ENCODE measurements at regions not wholly inside any gene's neighbourhood (a gene's known extent, or its start where the extent isn't known, plus 50 kb on each side); places are given as distances from the start of the nearest gene placed in this dataset.
A peak's percentile ranks its signal among the peaks of the same experiment; 100 is the strongest.

DNA sequence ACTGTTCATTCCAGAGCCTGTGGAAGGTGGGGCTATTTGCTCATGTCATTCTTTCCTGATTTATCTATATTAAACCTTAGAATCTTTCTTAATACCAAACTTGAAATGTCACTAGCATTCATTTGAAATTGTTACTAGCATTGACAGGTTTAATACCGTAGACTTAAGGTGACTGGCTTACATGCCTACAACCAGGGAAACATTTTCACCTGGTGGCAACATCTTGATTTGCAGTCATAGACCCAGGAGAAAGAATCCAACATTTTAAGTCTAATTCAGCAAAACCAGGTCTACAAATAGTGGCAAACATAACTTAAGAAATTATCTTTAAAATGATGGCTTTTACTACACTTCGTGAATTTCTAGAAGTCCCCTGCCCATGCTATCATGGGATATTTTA is 353.7 kb downstream of the HTR7 start:
- no peak for DNase-seq

DNA sequence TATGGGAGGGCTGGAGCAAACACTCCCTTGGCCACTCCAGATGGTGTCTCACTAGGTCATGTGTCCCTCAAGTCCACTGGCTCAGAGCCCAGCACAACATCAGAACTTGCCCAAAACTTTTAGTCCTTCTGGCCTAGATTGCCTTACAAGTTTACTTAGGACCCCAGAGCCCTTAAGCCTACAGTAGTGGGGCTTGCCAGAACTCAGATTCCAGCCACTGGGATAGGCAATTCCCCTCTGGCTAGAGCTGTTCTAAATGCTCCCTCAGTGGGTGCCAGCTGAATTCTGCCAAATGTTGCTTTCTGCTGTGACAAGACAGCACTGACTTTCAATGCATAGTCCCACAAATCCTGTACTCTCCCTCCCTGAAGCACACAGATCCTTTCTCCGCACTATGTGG is 331.1 kb downstream of the HTR7 start:
- no peak for DNase-seq

DNA sequence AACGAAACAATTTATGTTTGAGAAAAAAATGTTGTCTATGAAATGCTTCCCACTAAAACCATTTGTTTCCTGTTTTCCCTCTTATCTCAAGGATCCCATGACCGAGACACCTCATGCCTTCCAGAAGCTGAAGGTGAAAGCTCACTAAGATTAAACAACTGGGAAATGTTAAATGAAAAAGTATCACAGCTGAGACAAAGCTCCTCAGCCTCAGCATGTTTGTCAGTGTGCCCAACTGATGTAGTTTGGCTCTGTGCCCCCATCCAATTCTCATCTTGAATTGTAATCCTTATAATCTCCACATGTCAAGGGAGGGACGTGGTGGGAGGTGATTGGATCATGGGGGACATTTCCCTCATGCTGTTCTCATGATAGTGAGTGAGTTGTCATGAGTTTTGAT is 327.3 kb downstream of the HTR7 start:
- DNase-seq = no peak

DNA sequence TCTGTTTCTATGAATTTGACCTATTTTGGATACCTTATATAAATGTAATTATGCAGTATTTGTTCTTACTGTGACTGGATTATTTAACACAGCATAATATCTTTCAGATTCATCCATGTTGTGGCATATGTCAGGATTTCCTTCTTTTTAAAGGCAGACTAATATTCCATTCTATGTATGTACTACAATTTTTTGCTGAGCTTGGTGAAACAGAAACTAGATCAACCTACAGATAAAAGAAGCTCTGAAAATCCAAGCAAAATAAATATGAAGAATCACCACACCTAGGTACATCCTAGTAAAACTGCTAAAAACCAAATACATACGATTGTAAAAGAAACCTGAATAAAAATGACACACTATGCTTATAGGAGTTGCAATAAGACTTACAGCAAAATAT is 300.5 kb downstream of the HTR7 start:
- no peak for DNase-seq

DNA sequence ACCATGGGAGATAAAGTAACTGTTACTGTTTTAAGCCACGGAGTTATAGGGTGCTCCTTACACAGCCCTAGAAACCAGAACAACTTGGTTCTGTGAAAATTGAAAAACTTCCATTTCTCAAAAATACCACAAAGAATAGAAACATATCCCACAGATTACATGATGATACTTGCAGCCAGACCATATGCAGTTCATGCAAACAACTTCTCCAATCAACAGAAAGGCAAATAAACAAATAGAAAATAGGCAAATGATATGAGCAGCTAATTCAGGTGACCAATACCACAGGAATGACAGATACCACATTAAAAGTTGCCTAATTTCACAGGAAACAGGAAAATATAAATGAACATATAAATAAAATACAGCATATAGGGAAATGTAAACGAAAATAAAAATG is 297.5 kb downstream of the HTR7 start:
- DNase-seq = no peak

DNA sequence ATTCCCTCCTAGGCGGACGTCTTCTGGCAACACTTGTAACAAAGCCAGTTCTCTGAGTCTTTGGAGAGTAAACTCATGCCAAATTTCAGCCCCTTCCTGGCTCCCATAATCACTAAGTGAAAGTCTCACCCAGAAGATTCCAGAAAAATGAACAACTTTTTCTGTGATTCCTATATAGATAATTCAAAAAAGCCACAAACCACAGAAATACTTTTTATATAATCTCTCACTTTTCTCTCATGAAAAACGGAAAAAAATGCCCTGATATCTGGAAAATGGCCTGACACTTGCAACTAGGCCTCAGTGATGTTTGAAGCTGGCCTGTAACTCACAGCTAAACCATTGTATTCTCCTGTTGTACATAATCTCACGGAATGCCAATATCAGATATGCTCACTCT is 296.2 kb downstream of the HTR7 start:
- no peak for DNase-seq

DNA sequence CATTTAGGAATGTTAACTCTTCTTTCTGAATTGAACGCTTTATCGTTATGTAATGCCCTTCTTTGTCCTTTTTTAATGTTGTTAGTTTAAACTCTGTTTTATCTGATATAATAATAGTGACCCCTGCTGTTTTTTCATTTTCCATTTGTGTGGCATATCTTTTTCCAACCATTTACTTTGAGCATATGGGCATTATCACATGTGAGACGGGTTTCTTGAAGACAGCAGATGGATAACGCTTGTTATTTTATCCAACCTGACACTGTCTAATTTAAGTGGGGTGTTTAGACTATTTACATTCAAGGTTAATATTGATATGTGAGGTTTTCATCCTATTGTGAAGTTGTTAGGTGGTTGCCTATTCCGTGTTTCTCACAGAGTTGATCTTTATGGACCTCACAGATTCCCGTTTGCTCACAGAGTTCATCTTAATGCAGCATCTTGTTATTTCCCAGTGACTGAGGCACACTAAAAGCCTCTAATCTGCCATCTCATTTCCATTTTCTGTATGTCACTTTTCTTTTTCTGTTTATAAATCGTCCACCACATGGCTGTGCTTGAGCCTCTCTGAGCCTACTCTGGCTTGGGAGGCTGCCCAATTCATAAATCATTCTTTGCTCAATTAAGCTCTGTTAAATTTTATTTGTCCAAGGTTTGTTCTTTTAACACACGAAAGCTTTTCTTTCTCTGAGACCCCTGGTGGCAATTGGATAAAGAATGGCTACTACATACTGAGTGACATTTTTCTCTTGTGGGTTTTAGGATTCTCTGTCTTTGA is 286.2 kb downstream of the HTR7 start:
- DNase-seq = peak; percentile 4

DNA sequence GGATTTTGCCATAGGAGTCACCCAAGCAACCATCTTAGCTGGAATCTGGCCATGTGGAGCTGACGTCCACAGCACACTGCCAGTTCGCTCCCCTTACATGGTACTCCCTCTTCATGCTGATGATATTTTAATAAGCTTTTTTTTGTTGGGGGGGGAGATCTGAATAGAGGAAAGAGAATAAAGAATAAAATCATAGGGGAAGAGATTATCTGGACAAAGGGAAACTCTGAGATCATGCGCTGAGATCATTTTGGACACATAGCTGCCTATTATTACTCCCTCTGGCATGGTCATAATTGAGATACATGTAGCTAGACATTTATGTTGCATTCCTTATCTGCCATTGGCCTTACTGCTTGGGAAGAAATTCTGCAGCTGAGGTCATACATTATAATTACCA is 282.7 kb downstream of the HTR7 start:
- DNase-seq = no peak

DNA sequence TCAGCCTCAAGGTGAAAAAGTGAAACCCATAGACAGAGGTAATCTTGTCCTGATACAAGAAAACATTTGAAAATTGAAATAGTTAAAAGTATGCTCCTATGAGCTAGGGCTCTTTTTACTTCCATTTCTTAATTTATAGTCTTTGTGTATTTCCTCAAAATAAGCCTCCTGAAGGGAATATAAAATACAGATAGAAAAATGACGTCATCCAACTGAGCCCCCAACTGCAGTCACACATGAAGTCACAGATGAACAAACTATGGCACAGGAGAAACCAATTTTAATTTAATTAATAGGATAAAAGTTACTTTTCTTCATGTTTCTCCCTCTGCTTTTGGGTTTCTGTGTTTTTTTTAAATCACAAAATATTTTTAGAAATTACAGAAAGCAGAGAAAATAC is 280.3 kb downstream of the HTR7 start:
- no peak for DNase-seq

DNA sequence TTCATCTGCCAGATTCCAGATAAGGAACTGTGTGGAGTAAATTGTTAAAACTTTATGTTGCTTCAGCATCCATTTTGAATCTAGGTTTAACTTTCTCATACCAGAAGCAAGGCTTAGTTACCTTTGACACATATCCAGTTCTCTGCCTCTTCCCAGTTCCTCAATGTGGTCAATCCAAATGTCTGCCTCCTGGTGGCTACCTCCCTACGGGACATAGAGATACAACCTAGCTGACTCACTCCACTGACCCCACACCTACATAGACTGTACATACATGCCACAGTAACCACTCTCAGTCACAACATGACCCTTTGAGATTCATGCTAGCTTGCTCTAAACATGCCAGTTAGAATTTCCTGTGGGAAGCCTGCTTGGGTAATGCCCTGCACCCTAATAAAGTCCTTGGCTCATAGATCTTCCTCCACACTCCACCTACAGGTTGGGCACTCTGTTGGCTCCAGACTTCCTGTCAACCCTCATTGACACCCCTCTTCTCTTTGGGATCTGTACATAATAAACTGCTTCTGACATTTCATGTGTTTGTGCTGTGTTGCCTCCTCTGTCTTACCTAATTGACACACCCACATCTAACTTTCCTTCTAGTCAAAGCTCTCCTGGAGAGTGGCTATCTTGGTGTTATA is 278.1 kb downstream of the HTR7 start:
- no peak for DNase-seq

DNA sequence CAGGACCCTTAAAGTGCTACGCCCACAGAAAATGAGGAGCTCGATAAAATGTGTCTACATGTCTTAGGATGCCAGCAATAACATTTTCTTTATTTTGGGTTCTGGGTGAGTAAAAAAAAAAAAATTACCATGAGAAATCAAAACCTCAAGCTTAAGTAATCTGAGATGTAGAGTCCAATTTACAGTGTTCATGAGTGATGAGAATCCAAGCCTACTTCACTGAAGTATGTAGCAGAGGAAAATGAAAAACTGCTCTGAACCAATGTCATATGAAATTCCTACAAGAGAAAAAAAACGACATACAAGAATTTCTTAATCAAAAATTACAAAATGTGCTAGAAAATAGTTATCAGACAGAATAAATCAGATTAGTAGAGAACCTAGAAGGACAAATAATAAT is 274.4 kb downstream of the HTR7 start:
- DNase-seq = no peak

DNA sequence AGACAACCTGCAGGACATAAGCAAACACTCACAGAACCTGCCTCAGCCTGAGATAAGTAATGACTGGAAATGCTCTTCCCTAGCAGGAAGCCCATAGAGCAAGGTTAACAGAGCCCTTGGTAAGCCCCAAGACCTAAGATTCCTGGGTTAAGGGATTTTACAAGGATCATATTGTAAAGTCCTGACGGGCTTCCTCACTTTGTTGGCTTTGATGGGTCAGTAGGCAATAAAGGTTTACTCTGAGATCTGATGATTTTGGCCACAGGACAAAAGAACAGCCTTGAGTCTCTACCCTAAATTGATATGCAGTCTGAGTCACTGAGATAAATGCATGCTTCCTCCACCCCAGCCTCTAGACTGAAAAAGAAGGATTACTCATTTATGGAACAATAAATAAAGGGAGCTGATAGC is 270.8 kb downstream of the HTR7 start:
- no peak for DNase-seq

DNA sequence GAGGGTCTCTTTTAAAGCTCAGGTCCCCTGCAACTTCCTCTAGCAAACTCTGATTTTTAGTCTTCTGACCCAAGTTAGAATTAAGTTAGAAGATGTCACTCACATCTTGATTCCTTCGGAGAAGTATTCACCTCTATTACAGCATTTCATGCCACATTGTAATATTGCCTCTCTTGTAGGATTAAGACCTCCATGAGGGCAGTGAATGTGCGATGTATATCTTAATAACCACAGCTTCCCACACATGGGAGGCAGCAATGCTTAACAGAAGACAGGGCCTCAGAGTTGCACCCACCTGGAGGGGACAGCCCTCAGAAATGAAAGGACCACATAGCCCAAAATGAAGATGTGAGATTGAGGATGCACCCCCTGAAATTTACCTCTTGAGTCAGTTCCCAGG is 270.3 kb downstream of the HTR7 start:
- no peak for DNase-seq

DNA sequence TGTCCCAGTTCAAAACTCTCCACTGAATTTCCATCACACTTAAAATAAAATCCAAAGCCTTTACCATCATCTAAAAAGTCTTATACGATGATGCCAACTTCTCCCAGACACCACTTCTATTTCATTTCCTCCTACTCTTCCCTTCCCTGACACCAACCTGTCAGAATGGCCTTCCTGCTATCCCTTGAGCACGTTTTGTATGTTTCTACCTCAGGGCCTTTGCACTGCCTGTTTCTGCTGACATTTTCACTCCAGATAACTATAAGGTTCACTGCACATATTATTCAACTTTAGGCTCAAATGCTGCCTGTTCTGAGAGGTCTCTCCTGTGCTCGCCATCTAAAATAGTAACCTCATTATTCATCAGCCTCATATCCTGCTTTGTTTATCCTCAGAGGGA is 269.6 kb downstream of the HTR7 start:
- no peak for DNase-seq

DNA sequence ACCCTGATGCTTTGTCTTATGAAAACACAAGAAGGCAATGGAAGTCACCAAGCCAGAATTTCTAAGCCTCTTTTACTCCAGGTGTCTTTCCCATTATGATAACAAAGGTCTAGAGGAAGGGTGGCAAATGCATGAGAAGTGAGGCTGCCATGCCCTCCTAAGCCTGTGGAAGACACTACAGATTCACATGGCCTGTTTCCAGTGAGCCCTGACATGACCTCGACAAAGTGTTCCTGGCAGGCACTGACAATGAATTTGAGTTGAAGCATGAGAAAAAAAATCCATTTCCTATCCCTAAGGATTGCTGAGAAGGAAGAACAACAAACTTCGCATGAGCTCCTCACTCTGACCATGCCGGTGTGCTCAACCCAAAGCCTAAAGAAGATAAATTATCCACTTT is 268.0 kb downstream of the HTR7 start:
- no peak for DNase-seq

DNA sequence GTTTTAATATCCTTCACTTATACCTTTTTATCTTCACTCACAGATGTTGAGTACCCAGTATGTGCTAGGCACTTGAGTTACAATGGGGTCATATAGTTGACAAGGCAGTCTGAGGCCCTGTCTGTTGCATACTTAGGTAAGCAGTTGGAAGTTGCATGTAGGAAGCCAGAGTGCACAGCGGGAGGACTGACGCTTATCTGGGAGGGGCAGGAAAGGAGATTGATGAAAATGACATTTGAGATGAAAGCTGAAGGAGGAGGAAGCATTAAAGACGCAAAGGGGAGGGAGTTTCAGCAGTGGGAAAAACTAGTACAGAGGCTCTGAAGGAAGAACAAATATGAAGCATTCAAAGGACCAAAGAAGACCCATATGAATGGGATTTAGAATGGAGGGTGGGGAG is 266.2 kb downstream of the HTR7 start:
- no peak for DNase-seq

DNA sequence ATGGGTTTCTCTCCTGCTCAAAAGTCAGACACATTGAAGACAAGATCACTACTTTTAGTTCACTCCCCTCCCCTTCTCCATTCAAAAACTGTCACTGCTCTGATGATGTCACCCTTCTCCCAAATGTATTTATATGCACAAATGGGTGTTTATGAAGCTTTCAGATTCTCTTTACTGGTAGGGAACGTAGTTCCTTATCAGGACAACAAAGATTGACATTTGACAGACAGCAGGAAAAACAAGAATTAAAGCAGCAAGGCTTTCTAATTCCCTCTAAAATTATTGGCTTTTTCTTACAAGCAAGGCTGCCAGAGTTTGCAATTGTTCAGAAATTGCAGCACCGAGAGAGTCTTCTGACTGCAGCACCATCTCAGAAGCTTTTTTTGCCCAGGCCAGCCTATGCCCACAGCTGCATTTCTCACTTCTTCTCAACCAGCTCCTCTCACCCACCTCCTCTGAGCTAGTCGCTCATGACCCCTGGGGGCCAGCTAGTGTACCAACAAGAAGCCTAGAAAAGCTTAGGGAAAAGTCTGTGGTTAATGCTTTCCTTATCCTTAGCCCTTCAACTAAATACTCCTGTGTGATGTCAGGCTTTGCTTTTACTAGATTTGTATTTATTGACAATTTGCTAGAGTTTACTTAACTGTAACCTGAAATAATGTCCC is 265.1 kb downstream of the HTR7 start:
- DNase-seq = peak; percentile 48

DNA sequence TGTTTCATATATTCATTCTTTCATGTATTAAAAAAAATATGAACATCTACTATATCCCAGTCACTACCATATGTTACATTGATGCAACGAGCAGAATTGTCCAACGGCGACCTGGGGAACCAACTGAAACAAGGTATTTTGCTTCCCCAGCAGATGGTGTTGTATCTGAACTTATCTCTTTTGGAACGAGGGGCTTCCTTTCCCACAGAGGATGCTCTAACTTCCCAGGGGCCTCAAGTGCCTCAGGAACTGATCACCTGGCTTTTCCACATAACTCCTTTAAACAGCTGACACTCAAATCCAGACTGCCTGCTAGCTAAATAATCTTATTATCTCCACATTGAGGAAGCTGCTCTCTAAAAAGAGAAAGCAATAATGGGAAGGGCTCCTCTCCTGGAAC is 259.3 kb downstream of the HTR7 start:
- DNase-seq = no peak

DNA sequence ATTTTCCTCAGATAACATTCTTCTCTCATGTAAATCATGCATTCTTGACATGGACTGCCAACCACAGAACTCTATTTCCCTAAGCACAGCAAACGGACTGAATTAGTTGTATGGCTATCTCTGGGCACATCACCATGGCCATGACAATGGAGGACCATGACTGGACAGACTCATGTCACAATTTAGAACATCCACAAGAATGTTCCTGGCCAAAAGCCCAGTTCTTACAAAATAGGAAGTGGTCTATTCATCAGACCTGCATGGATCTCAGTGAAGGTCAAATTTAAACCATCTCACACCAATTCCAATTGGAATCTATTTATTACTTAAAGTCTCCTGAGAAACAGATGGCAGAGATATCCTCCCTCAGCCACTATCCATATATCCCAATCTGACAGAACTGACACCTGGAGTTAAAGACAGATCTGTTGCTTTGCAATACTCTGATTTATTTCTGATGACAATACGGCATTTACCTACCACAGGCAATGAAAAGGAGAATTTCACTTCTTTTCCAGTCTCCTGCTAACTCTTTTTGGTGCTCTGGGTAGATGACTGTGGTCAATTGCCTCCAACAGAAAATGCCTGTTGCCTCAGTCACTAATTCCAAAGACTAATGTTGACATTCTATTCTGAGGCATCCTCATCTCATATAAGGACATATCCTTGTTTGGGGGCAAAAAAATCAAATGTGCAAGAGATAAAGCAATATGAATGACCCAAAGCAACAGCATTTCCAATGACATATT is 254.8 kb downstream of the HTR7 start:
- no peak for DNase-seq

DNA sequence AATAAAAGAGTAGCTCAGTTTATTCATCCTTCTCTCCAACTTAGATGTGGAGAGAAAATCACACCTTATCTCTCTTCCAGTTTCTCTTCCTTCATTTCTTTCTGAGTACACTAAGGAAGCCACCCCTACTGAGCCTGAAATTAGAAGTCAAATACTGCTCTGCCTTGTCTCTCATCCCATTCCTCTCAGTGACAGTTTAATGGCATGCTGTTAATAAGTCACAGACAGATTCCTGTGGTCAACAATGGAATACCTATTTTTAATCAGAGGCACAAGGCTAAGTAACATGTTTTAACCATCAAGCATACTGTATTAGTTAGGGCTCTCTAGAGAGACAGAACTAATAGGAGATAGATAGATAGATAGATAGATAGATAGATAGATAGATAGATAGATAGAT is 253.2 kb downstream of the HTR7 start:
- DNase-seq = no peak

DNA sequence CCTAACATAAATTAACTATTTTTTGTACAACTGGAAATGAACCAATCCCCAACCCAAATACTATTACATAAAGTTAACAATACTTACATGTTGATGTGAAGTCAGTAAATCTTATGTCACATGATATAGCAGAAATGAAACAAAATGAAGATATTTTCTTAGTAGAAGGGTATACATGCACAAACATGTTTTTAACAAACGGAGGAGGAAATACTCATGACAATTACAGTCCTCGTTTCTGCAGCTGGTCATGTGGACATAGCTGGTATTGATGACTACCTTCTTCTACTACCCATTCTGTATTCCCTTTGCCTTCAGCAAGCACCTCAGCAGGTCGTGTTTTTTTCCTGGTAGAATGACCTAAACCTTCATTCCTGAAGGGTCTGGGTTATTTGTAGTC is 252.3 kb downstream of the HTR7 start:
- DNase-seq = no peak

DNA sequence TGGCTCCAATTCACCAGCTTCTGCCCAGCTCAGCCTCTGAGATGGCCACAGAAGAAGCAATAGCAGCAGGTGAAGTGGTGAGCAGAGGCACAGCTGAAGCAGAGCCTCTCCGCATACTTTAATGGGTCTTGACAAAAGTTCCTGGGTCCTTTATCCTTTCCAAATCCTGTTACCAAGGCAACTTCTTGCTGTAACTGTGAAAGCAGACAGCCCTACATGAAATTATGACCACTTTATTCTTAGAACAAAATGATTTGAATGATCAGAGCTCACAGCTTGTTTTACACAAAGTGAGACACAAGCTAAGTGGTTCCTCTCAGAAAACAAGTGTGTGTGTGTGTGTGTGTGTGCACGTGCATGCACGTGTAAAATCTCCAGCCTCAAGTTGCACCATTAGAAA is 245.6 kb downstream of the HTR7 start:
- DNase-seq = no peak

DNA sequence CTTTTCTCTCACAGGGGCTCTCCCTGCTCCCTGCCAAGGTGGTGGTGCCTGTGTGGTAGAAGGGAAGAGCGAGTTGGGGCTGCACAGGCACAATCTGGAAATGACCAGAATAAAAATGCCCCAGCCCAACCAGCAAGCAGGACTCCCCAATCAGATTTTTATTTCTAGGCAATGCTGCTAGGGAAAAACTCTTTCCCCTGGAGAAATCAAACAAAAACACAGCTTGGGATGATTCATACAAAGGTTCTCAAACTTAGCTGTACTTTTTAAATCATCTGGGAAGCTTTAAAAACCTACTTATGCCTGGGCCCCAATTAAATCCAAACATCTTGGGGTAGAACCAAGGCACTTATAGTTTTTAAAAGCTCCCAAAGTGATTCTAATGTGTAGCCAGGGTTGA is 243.2 kb downstream of the HTR7 start:
- no peak for DNase-seq

DNA sequence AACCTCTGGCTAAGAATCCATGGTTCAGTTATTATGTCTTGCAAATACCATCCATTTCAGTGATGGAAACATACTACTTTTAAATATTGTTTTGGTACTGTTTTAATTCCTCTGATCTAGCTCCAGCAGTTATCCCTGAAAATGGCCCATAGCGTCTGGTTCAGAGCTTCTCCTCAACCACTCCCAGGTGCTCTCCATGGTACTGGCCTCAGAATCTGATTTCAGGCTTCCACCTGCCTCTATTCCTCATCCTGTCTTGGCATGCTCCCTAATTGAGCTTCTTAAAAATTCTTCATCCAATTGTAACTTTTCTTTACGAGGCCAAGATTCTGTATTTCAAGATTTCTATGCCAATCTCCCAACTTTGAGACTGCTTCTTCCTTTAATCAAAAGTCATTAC is 236.3 kb downstream of the HTR7 start:
- no peak for DNase-seq
